Ovary (tissue), 7 donors: ENCODE measurements at regions not wholly inside any gene's neighbourhood (a gene's known extent, or its start where the extent isn't known, plus 50 kb on each side); places are given as distances from the start of the nearest gene placed in this dataset.
A peak's percentile ranks its signal among the peaks of the same experiment; 100 is the strongest.

Source experiments
- DNase-seq, 5 donors: peaks; one replicate each; pipeline ENCODE4 v3.0.0-alpha.2; 2019 to 2020
- H3K27ac ChIP-seq, 2 donors: fragments of 200-600 bp; one replicate each; pipeline versions ENCODE4 v1.5.1 to v1.8.0; 2019 to 2022
- H3K27me3 ChIP-seq: fragments of 200-600 bp; one replicate; pipeline ENCODE4 v1.8.0; 2022
- H3K36me3 ChIP-seq: fragments of 200-600 bp; sonication (generic); one replicate; pipeline ENCODE4 v1.5.1; 2019
- H3K4me1 ChIP-seq: one replicate; pipeline ENCODE4 v1.8.1; 2013; ENCODE audit warnings: mild to moderate bottlenecking, moderate library complexity; ENCODE audit not compliant: insufficient read depth
- H3K4me3 ChIP-seq: fragments of 200-600 bp; sonication (generic); one replicate; pipeline ENCODE4 v1.5.1; 2017
- H3K9me3 ChIP-seq, 2 donors: fragments of 200-600 bp in 1 of 2; sonication (generic) in 1 of 2; one replicate each; pipeline versions ENCODE4 v1.5.1 to v1.8.1; 2013 to 2019; ENCODE audit warnings: mild to moderate bottlenecking in 1 of 2, moderate library complexity in 1 of 2
- EP300 ChIP-seq: sonication (generic); formaldehyde crosslinking; IDR thresholded peaks from one replicate; pipeline ENCODE4 v1.6.1; 2017; ENCODE audit warnings: antibody characterized with exemption
- POLR2A ChIP-seq: fragments of 450-650 bp; IDR thresholded peaks from one replicate; pipeline ENCODE4 v1.6.1; 2017; ENCODE audit warnings: antibody characterized with exemption, mild to moderate bottlenecking, moderate library complexity
- WGBS, 3 donors: extraction: QIAGEN DNeasy Blood & Tissue Kit in 1 of 3; methylation state at CpG; one replicate each; pipeline versions ENCODE4 v1.1.5 to v1.1.7; 2013 to 2017; 5-methylcytosine and 5-hydroxymethylcytosine counted together
- intact Hi-C, 4 donors: fragments of 100-400 bp; cut with DNase I; formaldehyde crosslinking; loops; one replicate each; pipeline versions ENCODE4 v1.11.0 to v1.15.1; 2022 to 2023
- TF ChIP-seq, protein P1 (sequence below), 3 donors: fragments of 450-650 bp in 2 of 3; fragments of 200-600 bp in 1 of 3; IDR thresholded peaks; one replicate each; pipeline versions ENCODE4 v1.5.1 to v1.8.0; 2016 to 2022; ENCODE audit warnings: antibody characterized with exemption in 3 of 3, mild to moderate bottlenecking in 1 of 3
- donor health status: DM: no; HTN: no; CAD: no; lungs with moderate emphysema.
- donor health status: DM: no; HTN: no; CAD: no.
- donor health status: Bipolar disorder and iron deficiency.
- donor health status: DM: no; HTN: no; CAD: no.
- donor health status: DM: yes; HTN: yes; CAD: no.

DNA sequence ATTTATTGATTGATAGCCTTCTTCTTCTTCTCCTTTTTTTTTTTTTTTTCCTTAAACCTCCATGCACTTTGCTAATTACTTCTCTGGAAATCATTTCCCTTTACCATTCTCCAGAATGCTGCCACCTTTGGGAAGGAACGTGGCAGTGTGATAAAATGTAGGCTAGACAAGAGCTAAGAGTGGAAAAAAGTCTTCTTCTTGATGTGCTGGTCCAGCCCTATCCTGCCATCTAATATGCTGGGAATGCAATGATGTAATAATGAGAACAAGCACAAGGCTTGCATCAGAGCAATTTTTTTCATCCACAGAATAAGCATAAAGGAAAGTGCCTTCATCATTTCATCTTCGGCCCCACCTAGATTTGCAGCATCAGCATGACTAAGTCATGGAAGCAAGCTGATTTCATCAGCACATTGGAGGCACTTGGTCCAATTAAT, 128.7 kb upstream of the ZFHX3 start:
- no peak for DNase-seq
- Histone ChIP-seq H3K4me3 (no peak overlapping the region), H3K36me3 (no peaks in the 10 kb centered on the region), H3K27me3 (no peaks in the 10 kb centered on the region), H3K27ac (no peak overlapping the region), H3K4me1 (peaks cover 11% of the 10 kb centered on the region), H3K9me3 (no peaks in the 10 kb centered on the region)
- WGBS, 3 donors = 53 to 57% (median 57%) methylated on average over 2 of the region's 2 CpGs
- intact Hi-C loops = loop anchor here in 1 of 4 donors (10.0 kb wide), 1 partner anchor 112 kb away; no protein-coding TSS in a partner anchor
- TF ChIP-seq EP300 (no peak), POLR2A (no peak)
- TF ChIP-seq, protein P1, sequence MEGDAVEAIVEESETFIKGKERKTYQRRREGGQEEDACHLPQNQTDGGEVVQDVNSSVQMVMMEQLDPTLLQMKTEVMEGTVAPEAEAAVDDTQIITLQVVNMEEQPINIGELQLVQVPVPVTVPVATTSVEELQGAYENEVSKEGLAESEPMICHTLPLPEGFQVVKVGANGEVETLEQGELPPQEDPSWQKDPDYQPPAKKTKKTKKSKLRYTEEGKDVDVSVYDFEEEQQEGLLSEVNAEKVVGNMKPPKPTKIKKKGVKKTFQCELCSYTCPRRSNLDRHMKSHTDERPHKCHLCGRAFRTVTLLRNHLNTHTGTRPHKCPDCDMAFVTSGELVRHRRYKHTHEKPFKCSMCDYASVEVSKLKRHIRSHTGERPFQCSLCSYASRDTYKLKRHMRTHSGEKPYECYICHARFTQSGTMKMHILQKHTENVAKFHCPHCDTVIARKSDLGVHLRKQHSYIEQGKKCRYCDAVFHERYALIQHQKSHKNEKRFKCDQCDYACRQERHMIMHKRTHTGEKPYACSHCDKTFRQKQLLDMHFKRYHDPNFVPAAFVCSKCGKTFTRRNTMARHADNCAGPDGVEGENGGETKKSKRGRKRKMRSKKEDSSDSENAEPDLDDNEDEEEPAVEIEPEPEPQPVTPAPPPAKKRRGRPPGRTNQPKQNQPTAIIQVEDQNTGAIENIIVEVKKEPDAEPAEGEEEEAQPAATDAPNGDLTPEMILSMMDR (IDR thresholded peaks at IDR 0.05) = no peak

DNA sequence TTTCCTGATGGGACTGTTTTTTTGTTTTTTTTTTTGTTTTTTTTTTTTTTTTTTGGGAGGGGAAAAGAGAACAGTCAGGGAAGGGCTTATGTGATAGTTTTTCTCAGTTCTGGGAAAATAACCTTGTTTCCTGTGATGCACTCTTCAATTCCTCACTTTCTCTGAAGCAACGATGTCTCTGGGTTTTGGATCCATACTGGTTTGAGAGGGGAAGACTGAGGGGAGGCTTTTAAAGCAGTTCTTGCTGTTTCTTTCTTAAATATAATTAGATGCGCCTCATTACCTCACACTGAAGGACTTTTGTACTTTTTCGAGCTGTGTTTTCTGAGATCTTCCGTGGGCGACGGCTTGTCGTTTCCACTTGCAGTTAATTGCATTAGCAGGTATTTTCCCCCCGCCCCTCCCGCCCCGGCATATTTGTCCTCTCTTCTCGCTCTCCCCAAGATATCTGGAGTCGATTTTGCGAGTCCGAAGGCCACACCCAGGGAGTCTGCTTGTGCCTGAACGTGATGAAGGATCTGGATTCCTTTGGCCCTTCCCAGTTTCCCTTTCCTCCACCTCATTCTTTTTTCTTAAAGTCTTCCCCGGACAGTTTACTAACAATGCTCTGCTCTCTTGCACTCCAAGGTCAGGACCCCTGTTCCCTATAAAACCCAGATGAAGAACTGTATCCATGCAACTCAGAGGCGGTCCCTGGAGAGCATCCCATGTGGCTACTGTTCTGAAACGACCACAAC, 125.2 kb upstream of the ZFHX3 start:
- 12 to 14% (median 12%) methylated on average over 18 of the region's 18 CpGs for WGBS, 3 donors
- H3K27me3 ChIP-seq = no peaks in the 10 kb centered on the region
- H3K27ac ChIP-seq = peak overlapping the region in 1 of 2 donors; percentile 29
- intact Hi-C loops = loop anchor here in 1 of 4 donors (10.0 kb wide), 1 partner anchor 108 kb away; no protein-coding TSS in a partner anchor
- H3K9me3 ChIP-seq = no peaks in the 10 kb centered on the region
- DNase-seq = no peak
- TF ChIP-seq, protein P1 (IDR thresholded peaks at IDR 0.05) = peak in 1 of 3 donors; percentile 16
- TF ChIP-seq EP300 = no peak
- peaks cover 10% of the 10 kb centered on the region for H3K4me1 ChIP-seq
- no peak overlapping the region for H3K4me3 ChIP-seq
- H3K36me3 ChIP-seq = no peaks in the 10 kb centered on the region

DNA sequence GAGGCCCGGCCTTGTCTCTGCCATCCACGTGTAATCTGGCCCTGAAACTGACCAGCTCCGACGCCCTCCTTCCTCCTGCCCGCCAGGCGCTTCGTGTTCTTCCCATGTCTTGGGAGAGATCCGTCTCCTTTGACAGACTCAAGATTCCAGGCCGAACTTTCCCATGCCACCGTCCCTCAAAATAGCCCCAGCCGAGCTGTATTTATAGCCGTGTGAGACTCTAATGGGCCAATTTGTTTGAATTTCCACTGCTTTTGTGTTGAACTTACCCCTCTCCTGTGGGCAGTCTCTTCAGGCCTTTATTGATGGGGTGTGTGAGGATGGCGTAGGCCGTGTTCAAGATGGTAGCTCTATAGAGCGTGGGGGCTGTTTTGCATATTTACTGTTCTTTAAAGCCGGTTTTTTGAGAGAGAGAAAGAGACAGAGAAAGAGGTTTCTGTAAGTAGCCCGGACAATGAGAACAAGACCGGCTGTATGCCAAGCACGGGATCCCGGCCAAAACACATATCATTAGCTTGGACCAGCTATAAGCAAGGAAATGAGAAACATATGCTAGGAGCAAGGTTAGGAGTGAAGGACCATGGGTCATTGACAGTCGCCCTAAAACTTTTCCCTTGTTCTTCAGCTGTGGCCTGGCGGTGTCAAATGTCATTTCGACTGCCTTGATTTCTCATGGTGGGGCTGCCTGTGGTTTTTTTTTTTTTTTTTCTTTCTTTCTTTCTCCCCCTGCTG, 124.5 kb upstream of the ZFHX3 start:
- Histone ChIP-seq H3K9me3 (no peaks in the 10 kb centered on the region), H3K27ac (peak overlapping the region; percentile 7 to 46), H3K4me1 (peaks cover 10% of the 10 kb centered on the region), H3K4me3 (no peak overlapping the region), H3K36me3 (no peaks in the 10 kb centered on the region), H3K27me3 (no peaks in the 10 kb centered on the region)
- WGBS, 3 donors = 36 to 52% (median 51%) methylated on average over 23 of the region's 23 CpGs
- DNase-seq = peak; percentile 75 to 87 (median 80)
- intact Hi-C loops = loop anchor here in 1 of 4 donors (10.0 kb wide), 1 partner anchor 108 kb away; no protein-coding TSS in a partner anchor
- TF ChIP-seq, protein P1 (IDR thresholded peaks at IDR 0.05) = no peak
- TF ChIP-seq EP300 = no peak
- no peak for TF ChIP-seq POLR2A

DNA sequence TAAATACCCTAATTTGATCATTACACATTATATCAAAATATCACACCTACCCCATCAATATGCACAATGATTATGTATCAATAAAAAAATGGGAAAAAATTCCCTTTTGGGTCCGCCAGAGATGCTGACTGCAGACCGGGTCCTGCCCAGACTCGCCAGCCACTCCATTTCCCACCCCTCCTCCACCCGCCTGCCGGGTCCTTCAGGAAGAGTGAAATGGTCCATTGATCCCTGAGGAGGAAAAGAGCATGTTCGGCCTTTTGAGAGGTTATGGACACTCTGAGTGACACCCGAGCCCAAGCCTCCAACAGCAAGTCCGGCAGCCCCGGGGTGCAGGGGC, 123.9 kb upstream of the ZFHX3 start:
- no peak for DNase-seq
- H3K4me3 ChIP-seq = no peak overlapping the region
- no peaks in the 10 kb centered on the region for H3K27me3 ChIP-seq
- 84 to 97% (median 87%) methylated on average over 9 of the region's 9 CpGs for WGBS, 3 donors
- TF ChIP-seq EP300 = no peak
- TF ChIP-seq, protein P1 (IDR thresholded peaks at IDR 0.05) = no peak
- no peak for TF ChIP-seq POLR2A
- H3K4me1 ChIP-seq = peaks cover 10% of the 10 kb centered on the region
- intact Hi-C loops = loop anchor here in 1 of 4 donors (10.0 kb wide), 1 partner anchor 107 kb away; no protein-coding TSS in a partner anchor
- H3K9me3 ChIP-seq = no peaks in the 10 kb centered on the region
- H3K36me3 ChIP-seq = no peaks in the 10 kb centered on the region
- peak overlapping the region in 1 of 2 donors; percentile 46 for H3K27ac ChIP-seq
